GM12878 (cell line): ENCODE measurements at regions not wholly inside any gene's neighbourhood (a gene's known extent, or its start where the extent isn't known, plus 50 kb on each side); places are given as distances from the start of the nearest gene placed in this dataset.

Experiments
- ATAC-seq: fragments of 200-7000 bp; cut with Tn5 transposase; 3 replicates; pipeline ENCODE4 v1.9.1; 2020; ENCODE audit warnings: mild to moderate bottlenecking, moderate library complexity
- BruUV-seq: library from RNA; stranded (reverse); fragments of 400-500 nt; replicated peaks from 2 replicates; lab custom pipeline; 2021; lab: Mats Ljungman, UMichigan
- CTCF ChIA-PET: fragments of 300-600 bp; sonication (Branson Sonifier 250); formaldehyde crosslinking; extraction: SDS; loops from one replicate; lab custom pipeline; 2021; ENCODE audit warnings: inconsistent platforms; lab: Yijun Ruan, JAX
- POLR2A ChIA-PET: fragments of 350-600 bp; formaldehyde crosslinking; extraction: SDS; loops from one replicate; lab custom pipeline; 2021; ENCODE audit warnings: inconsistent platforms; lab: Charles Lee
- RAD21 ChIA-PET: fragments of 300-600 bp; sonication (Branson Sonifier 250); formaldehyde crosslinking; loops from one replicate; lab custom pipeline; 2023; ENCODE audit warnings: antibody characterized with exemption; ENCODE audit not compliant: unreplicated experiment; lab: Charles Lee
- SMC1A ChIA-PET: fragments of 300-600 bp; sonication (Branson Sonifier 250); formaldehyde crosslinking; loops from one replicate; lab custom pipeline; 2023; ENCODE audit not compliant: unreplicated experiment, uncharacterized antibody; lab: Charles Lee
- DNase-seq: peaks from one replicate; pipeline ENCODE4 v3.0.0-alpha.2; 2011; ENCODE audit warnings: low read depth, low spot score
- FAIRE-seq: peaks from 3 replicates; lab custom pipeline; 2011; peaks lifted over from hg19 to GRCh38; lab: Jason Lieb, UNC
- H2AFZ ChIP-seq: 2 replicates; pipeline ENCODE4 v1.6.0; 2011; ENCODE audit warnings: low read depth, low read length, control low read depth; ENCODE audit not compliant: control insufficient read depth
- H3K27ac ChIP-seq: 2 replicates; pipeline ENCODE4 v1.5.1; 2011; ENCODE audit warnings: control low read depth; ENCODE audit not compliant: control insufficient read depth, insufficient read depth
- H3K27me3 ChIP-seq, 2 experiments: replicated peaks in 1 of 2; 2 replicates each; pipeline versions ENCODE4 v1.6.0 to v1.6.1; 2011; ENCODE audit warnings: low read length in 1 of 2; ENCODE audit not compliant: control insufficient read depth in 2 of 2, insufficient read depth in 2 of 2
- H3K36me3 ChIP-seq, 2 experiments: 2 replicates each; pipeline ENCODE4 v1.5.1; 2011; ENCODE audit warnings: low read length in 1 of 2; ENCODE audit not compliant: control insufficient read depth in 2 of 2, insufficient read depth in 2 of 2
- H3K4me1 ChIP-seq: 2 replicates; pipeline ENCODE4 v1.6.1; 2011; ENCODE audit warnings: mild to moderate bottlenecking, low read length, moderate library complexity, mixed read lengths; ENCODE audit not compliant: control insufficient read depth, insufficient read depth
- H3K4me2 ChIP-seq: 2 replicates; pipeline ENCODE4 v1.6.0; 2011; ENCODE audit warnings: control low read depth; ENCODE audit not compliant: control insufficient read depth, insufficient read depth
- H3K4me3 ChIP-seq: fragments of 200-600 bp; sonication (generic); 2 replicates; pipeline ENCODE4 v1.5.1; 2016
- H3K79me2 ChIP-seq: 2 replicates; pipeline ENCODE4 v1.6.0; 2011; ENCODE audit warnings: low read length; ENCODE audit not compliant: control insufficient read depth, insufficient read depth
- H3K9ac ChIP-seq: 2 replicates; pipeline ENCODE4 v1.8.0; 2011; ENCODE audit warnings: low read length, control low read depth, mixed read lengths; ENCODE audit not compliant: control insufficient read depth, insufficient read depth
- H3K9me3 ChIP-seq: replicated peaks from 3 replicates; pipeline ENCODE4 v1.5.1; 2011; ENCODE audit warnings: mild to moderate bottlenecking, low read length; ENCODE audit not compliant: control insufficient read depth, insufficient read depth
- H4K20me1 ChIP-seq: 2 replicates; pipeline ENCODE4 v1.6.0; 2011; ENCODE audit not compliant: control insufficient read depth, insufficient read depth
- EZH2 ChIP-seq: IDR thresholded peaks from 2 replicates; pipeline ENCODE4 v1.6.1; 2012; ENCODE audit warnings: low read depth, mild to moderate bottlenecking, control low read depth, inconsistent platforms, low read length, borderline replicate concordance; ENCODE audit not compliant: control insufficient read depth
- JUND ChIP-seq: IDR thresholded peaks from 2 replicates; pipeline ENCODE4 v1.6.1; 2012; ENCODE audit warnings: low read depth, mild to moderate bottlenecking, low read length, improper control_type of control experiment, moderate library complexity
- MEF2B ChIP-seq: fragments of 450-650 bp; IDR thresholded peaks from 2 replicates; pipeline ENCODE4 v1.6.1; 2018; ENCODE audit warnings: mild to moderate bottlenecking, moderate library complexity; ENCODE audit not compliant: partially characterized antibody, poor library complexity, severe bottlenecking
- NFYB ChIP-seq: IDR thresholded peaks from 2 replicates; pipeline ENCODE4 v1.6.1; 2011; ENCODE audit warnings: low read depth, mild to moderate bottlenecking, low read length, improper control_type of control experiment, moderate library complexity; ENCODE audit not compliant: insufficient read depth
- SIN3A ChIP-seq: IDR thresholded peaks from 2 replicates; pipeline ENCODE4 v1.6.1; 2012; ENCODE audit warnings: low read depth, low read length, improper control_type of control experiment
- WGBS: methylation state at CpG from one replicate; pipeline ENCODE4 v1.1.6; 2016; ENCODE audit warnings: low lambda C conversion rate; ENCODE audit not compliant: insufficient replicate concordance, insufficient coverage; ENCODE audit errors: missing lambda C conversion rate; 5-methylcytosine and 5-hydroxymethylcytosine counted together
- in situ Hi-C: fragments of 300-500 bp; cut with MboI; formaldehyde crosslinking; loops from 9 replicates; pipeline ENCODE4 v1.14.3; 2018; ENCODE audit warnings: mixed read lengths
- intact Hi-C: fragments of 100-400 bp; cut with micrococcal nuclease; formaldehyde crosslinking; loops from one replicate; pipeline ENCODE4 v1.14.2; 2022; ENCODE audit not compliant: unreplicated experiment
- TF ChIP-seq, protein P1 (sequence below): IDR thresholded peaks from 2 replicates; pipeline ENCODE4 v1.6.1; 2011; ENCODE audit warnings: low read depth, low read length, improper control_type of control experiment, borderline replicate concordance
- TF ChIP-seq, protein P2 (sequence below): IDR thresholded peaks from 2 replicates; pipeline ENCODE4 v1.6.1; 2011; ENCODE audit warnings: borderline replicate concordance, low read depth, mild to moderate bottlenecking, moderate library complexity, low read length; ENCODE audit not compliant: insufficient read depth, poor library complexity, severe bottlenecking
- TF ChIP-seq, protein P3 (sequence below): IDR thresholded peaks from 2 replicates; pipeline ENCODE4 v1.6.1; 2011; ENCODE audit warnings: borderline replicate concordance, low read depth, mild to moderate bottlenecking, moderate library complexity, mixed read lengths, low read length; ENCODE audit not compliant: insufficient read depth; ENCODE audit errors: extremely low read length
- TF ChIP-seq, protein P4 (sequence below): fragments of 450-650 bp; IDR thresholded peaks from 2 replicates; pipeline ENCODE4 v1.6.1; 2017; ENCODE audit warnings: low read depth, mild to moderate bottlenecking, moderate library complexity

DNA sequence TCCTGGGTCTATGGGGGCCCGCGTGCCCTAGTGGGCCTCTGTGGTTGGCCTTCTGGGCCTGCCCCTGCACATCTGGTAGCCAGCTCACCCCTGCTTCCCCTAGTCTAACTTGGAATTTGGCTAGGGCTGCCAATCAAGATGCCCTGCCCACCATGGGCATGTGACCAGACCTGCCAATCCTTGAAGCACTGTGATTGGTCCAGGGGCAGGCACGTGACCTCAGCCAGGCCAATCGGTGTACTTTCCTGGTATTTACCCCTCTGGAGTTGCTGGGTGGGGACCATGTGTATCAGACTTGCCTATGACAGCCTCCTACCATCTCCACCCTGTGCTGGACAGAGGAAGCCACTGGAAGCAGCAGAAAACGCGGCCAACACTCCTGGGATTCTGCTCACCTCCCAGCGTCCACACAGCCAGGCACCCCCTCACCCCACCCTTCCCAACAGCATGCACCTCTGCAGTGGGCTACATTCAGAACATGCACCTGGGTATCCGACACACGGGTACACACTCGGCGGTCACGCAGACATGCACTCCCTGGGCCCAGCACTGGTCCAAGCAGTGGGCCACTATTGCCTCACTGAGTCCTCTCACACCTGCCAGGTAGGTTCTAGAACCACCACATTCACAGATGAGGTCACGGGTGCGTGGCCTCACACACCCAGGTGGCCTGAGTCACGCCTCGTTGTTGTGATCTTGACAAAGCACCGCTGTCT lies 96.9 kb downstream of the RBFOX3 start:
- Histone ChIP-seq H2AFZ (no peak overlapping the region), H3K9ac (no peak overlapping the region), H3K4me1 (no peaks in the 10 kb centered on the region), H3K9me3 (no peaks in the 10 kb centered on the region; the same call in 2 of the 3 replicates), H3K4me3 (no peak overlapping the region), H3K27me3 (peaks cover 0 to 4% of the 10 kb centered on the region in 2 experiments; a peak in 2 of 4 replicates), H3K79me2 (no peaks in the 10 kb centered on the region), H3K36me3 (no peaks in the 10 kb centered on the region)
- intact Hi-C loops, result no loop called here
- 58% methylated on average over 17 of the region's 17 CpGs for WGBS
- BruUV-seq, result no TSS peak
- TF ChIP-seq EZH2 (no peak), NFYB (0 out of 2 replicates have a peak, but pooled peaks have one; percentile 14), MEF2B (no peak), JUND (no peak), SIN3A (no peak)
- TF ChIP-seq, protein P1, sequence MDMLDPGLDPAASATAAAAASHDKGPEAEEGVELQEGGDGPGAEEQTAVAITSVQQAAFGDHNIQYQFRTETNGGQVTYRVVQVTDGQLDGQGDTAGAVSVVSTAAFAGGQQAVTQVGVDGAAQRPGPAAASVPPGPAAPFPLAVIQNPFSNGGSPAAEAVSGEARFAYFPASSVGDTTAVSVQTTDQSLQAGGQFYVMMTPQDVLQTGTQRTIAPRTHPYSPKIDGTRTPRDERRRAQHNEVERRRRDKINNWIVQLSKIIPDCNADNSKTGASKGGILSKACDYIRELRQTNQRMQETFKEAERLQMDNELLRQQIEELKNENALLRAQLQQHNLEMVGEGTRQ, result no peak; the same call in 1 of the 2 replicates
- TF ChIP-seq, protein P2, sequence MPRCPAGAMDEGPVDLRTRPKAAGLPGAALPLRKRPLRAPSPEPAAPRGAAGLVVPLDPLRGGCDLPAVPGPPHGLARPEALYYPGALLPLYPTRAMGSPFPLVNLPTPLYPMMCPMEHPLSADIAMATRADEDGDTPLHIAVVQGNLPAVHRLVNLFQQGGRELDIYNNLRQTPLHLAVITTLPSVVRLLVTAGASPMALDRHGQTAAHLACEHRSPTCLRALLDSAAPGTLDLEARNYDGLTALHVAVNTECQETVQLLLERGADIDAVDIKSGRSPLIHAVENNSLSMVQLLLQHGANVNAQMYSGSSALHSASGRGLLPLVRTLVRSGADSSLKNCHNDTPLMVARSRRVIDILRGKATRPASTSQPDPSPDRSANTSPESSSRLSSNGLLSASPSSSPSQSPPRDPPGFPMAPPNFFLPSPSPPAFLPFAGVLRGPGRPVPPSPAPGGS, result no peak
- TF ChIP-seq, protein P3, sequence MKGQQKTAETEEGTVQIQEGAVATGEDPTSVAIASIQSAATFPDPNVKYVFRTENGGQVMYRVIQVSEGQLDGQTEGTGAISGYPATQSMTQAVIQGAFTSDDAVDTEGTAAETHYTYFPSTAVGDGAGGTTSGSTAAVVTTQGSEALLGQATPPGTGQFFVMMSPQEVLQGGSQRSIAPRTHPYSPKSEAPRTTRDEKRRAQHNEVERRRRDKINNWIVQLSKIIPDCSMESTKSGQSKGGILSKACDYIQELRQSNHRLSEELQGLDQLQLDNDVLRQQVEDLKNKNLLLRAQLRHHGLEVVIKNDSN, result peak; percentile 58
- TF ChIP-seq, protein P4, sequence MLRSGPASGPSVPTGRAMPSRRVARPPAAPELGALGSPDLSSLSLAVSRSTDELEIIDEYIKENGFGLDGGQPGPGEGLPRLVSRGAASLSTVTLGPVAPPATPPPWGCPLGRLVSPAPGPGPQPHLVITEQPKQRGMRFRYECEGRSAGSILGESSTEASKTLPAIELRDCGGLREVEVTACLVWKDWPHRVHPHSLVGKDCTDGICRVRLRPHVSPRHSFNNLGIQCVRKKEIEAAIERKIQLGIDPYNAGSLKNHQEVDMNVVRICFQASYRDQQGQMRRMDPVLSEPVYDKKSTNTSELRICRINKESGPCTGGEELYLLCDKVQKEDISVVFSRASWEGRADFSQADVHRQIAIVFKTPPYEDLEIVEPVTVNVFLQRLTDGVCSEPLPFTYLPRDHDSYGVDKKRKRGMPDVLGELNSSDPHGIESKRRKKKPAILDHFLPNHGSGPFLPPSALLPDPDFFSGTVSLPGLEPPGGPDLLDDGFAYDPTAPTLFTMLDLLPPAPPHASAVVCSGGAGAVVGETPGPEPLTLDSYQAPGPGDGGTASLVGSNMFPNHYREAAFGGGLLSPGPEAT, result no peak
- TF ChIP-seq, all 136 proteins: peak for 2
- no peak for ATAC-seq
- ChIA-PET POLR2A (no interaction called here), SMC1A (no interaction called here), RAD21 (no interaction called here), CTCF (no interaction called here)
- Histone ChIP-seq H4K20me1 (no peaks in the 10 kb centered on the region), H3K27ac (no peak overlapping the region), H3K4me2 (no peak overlapping the region)
- DNase-seq, result no peak
- FAIRE-seq, result no peak
- in situ Hi-C loops, result no loop called here
